ENCODE measurements at regions not wholly inside any gene's neighbourhood (a gene's known extent, or its start where the extent isn't known, plus 50 kb on each side); places are given as distances from the start of the nearest gene placed in this dataset.

- no peak overlapping the region for H3K4me3 ChIP-seq (ENCODE audit: low read length)
- no peaks in the 10 kb centered on the region for H3K36me3 ChIP-seq (replicated peaks; ENCODE audit: insufficient read depth, low read length)
- no peak overlapping the region for H3K4me2 ChIP-seq (ENCODE audit: low read depth, low read length)
- no peak overlapping the region for H3K9ac ChIP-seq (ENCODE audit: low read length)
- no peaks in the 10 kb centered on the region for H4K20me1 ChIP-seq (ENCODE audit: insufficient read depth, low read length)
- H3K27me3 ChIP-seq (replicated peaks; ENCODE audit: insufficient read depth, low read length), result no peaks in the 10 kb centered on the region
- DNase-seq, result no peak
- H3K4me1 ChIP-seq (ENCODE audit: low read length), result no peaks in the 10 kb centered on the region
- no peak overlapping the region for H3K27ac ChIP-seq (ENCODE audit: low read length)
- no peaks in the 10 kb centered on the region for H3K79me2 ChIP-seq (ENCODE audit: low read length)
- no peak overlapping the region for H2AFZ ChIP-seq (ENCODE audit: low read length)
- no peaks in the 10 kb centered on the region for H3K9me2 ChIP-seq (replicated peaks; ENCODE audit: insufficient read depth, low read length)
- H3K9me3 ChIP-seq (replicated peaks; ENCODE audit: insufficient read depth, low read length), result no peaks in the 10 kb centered on the region
- H3F3A ChIP-seq (ENCODE audit: insufficient read depth, low read length), result no peaks in the 10 kb centered on the region
- TF ChIP-seq EZH2phosphoT487 (IDR thresholded peaks at IDR 0.05; ENCODE audit: low read length), result no peak
- TF ChIP-seq CTCF (IDR thresholded peaks at IDR 0.05; ENCODE audit: low read length), result no peak
- no peak for TF ChIP-seq EZH2 (optimal IDR thresholded peaks at IDR 0.05; ENCODE audit: low read depth, low read length)
These were observed 571.6 kb upstream of the NOX3 start for GRCh38 chr6:156027248-156027626.

- Histone ChIP-seq H3K9me2 (replicated peaks; ENCODE audit: insufficient read depth, low read length) (no peaks in the 10 kb centered on the region), H3K4me3 (ENCODE audit: low read length) (no peak overlapping the region), H3K27me3 (replicated peaks; ENCODE audit: insufficient read depth, low read length) (no peaks in the 10 kb centered on the region), H3K9me3 (replicated peaks; ENCODE audit: insufficient read depth, low read length) (no peaks in the 10 kb centered on the region), H2AFZ (ENCODE audit: low read length) (no peak overlapping the region), H3F3A (ENCODE audit: insufficient read depth, low read length) (no peaks in the 10 kb centered on the region), H3K36me3 (replicated peaks; ENCODE audit: insufficient read depth, low read length) (no peaks in the 10 kb centered on the region), H3K27ac (ENCODE audit: low read length) (no peak overlapping the region), H3K4me2 (ENCODE audit: low read depth, low read length) (no peak overlapping the region), H4K20me1 (ENCODE audit: insufficient read depth, low read length) (no peaks in the 10 kb centered on the region), H3K79me2 (ENCODE audit: low read length) (no peaks in the 10 kb centered on the region), H3K9ac (ENCODE audit: low read length) (no peak overlapping the region), H3K4me1 (ENCODE audit: low read length) (no peaks in the 10 kb centered on the region)
- DNase-seq, result no peak
- TF ChIP-seq CTCF (IDR thresholded peaks at IDR 0.05; ENCODE audit: low read length) (no peak), EZH2 (optimal IDR thresholded peaks at IDR 0.05; ENCODE audit: low read depth, low read length) (no peak), EZH2phosphoT487 (IDR thresholded peaks at IDR 0.05; ENCODE audit: low read length) (no peak)
These were observed 571.0 kb upstream of the NOX3 start for GRCh38 chr6:156026486-156027247.

GRCh38 chr6:156024339-156024738, 568.7 kb upstream of the NOX3 start:
- no peaks in the 10 kb centered on the region for H3K9me2 ChIP-seq (replicated peaks; ENCODE audit: insufficient read depth, low read length)
- no peak overlapping the region for H3K4me3 ChIP-seq (ENCODE audit: low read length)
- H2AFZ ChIP-seq (ENCODE audit: low read length), result no peak overlapping the region
- H3K79me2 ChIP-seq (ENCODE audit: low read length), result no peaks in the 10 kb centered on the region
- no peak overlapping the region for H3K9ac ChIP-seq (ENCODE audit: low read length)
- H3K9me3 ChIP-seq (replicated peaks; ENCODE audit: insufficient read depth, low read length), result no peaks in the 10 kb centered on the region
- no peaks in the 10 kb centered on the region for H3F3A ChIP-seq (ENCODE audit: insufficient read depth, low read length)
- no peaks in the 10 kb centered on the region for H3K36me3 ChIP-seq (replicated peaks; ENCODE audit: insufficient read depth, low read length)
- no peaks in the 10 kb centered on the region for H3K4me1 ChIP-seq (ENCODE audit: low read length)
- H3K4me2 ChIP-seq (ENCODE audit: low read depth, low read length), result no peak overlapping the region
- no peak for DNase-seq
- no peaks in the 10 kb centered on the region for H3K27me3 ChIP-seq (replicated peaks; ENCODE audit: insufficient read depth, low read length)
- no peaks in the 10 kb centered on the region for H4K20me1 ChIP-seq (ENCODE audit: insufficient read depth, low read length)
- no peak for TF ChIP-seq EZH2 (optimal IDR thresholded peaks at IDR 0.05; ENCODE audit: low read depth, low read length)
- TF ChIP-seq EZH2phosphoT487 (IDR thresholded peaks at IDR 0.05; ENCODE audit: low read length), result no peak
- TF ChIP-seq CTCF (IDR thresholded peaks at IDR 0.05; ENCODE audit: low read length), result no peak
- no peak overlapping the region for H3K27ac ChIP-seq (ENCODE audit: low read length)
